Thyroid gland (tissue), 4 donors: ENCODE measurements at regions not wholly inside any gene's neighbourhood (a gene's known extent, or its start where the extent isn't known, plus 50 kb on each side); places are given as distances from the start of the nearest gene placed in this dataset.

ENCODE experiments used
- POLR2A ChIP-seq, 2 donors: fragments of 450-650 bp; IDR thresholded peaks; one replicate each; pipeline ENCODE4 v1.6.1; 2017; ENCODE audit warnings: antibody characterized with exemption in 2 of 2, mild to moderate bottlenecking in 2 of 2, moderate library complexity in 1 of 2
- TF ChIP-seq, protein P1 (sequence below), 6 experiments: fragments of 200-600 bp in 3 of 6; fragments of 450-650 bp in 3 of 6; sonication (generic) in 3 of 6; IDR thresholded peaks; one replicate each; pipeline ENCODE4 v1.5.1; 2016 to 2019; ENCODE audit warnings: antibody characterized with exemption in 6 of 6, mild to moderate bottlenecking in 2 of 6, inconsistent platforms in 1 of 6, moderate library complexity in 1 of 6

DNA sequence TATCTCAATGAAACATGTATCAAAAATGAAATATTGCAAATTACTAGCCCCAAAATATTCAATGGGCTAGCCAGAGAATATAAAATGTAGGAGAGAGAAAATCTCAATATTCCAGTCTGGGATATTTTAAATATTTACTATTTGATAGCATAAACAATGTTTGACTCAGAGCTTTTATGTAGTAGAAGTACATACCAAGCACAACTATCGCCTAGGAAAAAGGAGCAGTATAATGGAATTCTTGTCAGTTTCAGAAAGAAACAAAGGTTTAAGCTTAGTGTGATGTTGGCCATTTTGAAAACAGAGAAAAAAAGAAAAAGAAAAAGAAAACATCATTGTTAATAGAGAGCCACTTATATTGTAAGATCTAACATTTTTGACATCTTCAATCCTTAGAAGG lies 1961.9 kb upstream of the CELF4 start:
- TF ChIP-seq, protein P1, sequence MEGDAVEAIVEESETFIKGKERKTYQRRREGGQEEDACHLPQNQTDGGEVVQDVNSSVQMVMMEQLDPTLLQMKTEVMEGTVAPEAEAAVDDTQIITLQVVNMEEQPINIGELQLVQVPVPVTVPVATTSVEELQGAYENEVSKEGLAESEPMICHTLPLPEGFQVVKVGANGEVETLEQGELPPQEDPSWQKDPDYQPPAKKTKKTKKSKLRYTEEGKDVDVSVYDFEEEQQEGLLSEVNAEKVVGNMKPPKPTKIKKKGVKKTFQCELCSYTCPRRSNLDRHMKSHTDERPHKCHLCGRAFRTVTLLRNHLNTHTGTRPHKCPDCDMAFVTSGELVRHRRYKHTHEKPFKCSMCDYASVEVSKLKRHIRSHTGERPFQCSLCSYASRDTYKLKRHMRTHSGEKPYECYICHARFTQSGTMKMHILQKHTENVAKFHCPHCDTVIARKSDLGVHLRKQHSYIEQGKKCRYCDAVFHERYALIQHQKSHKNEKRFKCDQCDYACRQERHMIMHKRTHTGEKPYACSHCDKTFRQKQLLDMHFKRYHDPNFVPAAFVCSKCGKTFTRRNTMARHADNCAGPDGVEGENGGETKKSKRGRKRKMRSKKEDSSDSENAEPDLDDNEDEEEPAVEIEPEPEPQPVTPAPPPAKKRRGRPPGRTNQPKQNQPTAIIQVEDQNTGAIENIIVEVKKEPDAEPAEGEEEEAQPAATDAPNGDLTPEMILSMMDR (IDR thresholded peaks at IDR 0.05): no peak
- TF ChIP-seq POLR2A (IDR thresholded peaks at IDR 0.05): no peak
